Esophagus squamous epithelium (tissue), 5 donors: ENCODE measurements at regions not wholly inside any gene's neighbourhood (a gene's known extent, or its start where the extent isn't known, plus 50 kb on each side); places are given as distances from the start of the nearest gene placed in this dataset.

Experiments used
- DNase-seq: peaks from one replicate; lab custom pipeline; 2025; lab: John Stamatoyannopoulos, UW
- H3K27ac ChIP-seq, 4 donors: fragments of 200-600 bp; sonication (generic); one replicate each; pipeline ENCODE4 v1.5.1; 2016 to 2019; ENCODE audit warnings: mild to moderate bottlenecking in 1 of 4
- H3K27me3 ChIP-seq, 4 donors: fragments of 200-600 bp; sonication (generic); 1 replicate in 3 of 4; 2 replicates in 1 of 4; pipeline versions ENCODE4 v1.5.1 to v1.6.0; 2017 to 2021; ENCODE audit warnings: antibody characterized with exemption in 1 of 4
- H3K36me3 ChIP-seq, 3 donors: fragments of 200-600 bp; sonication (generic); one replicate each; pipeline ENCODE4 v1.5.1; 2016 to 2019
- H3K4me1 ChIP-seq, 3 donors: fragments of 200-600 bp; sonication (generic); one replicate each; pipeline ENCODE4 v1.5.1; 2017 to 2019
- H3K4me3 ChIP-seq, 4 donors: fragments of 200-600 bp; sonication (generic); 1 replicate in 3 of 4; 2 replicates in 1 of 4; pipeline ENCODE4 v1.5.1; 2016 to 2019; ENCODE audit warnings: mild to moderate bottlenecking in 2 of 4, moderate library complexity in 1 of 4
- H3K9me3 ChIP-seq, 3 donors: fragments of 200-600 bp; sonication (generic); one replicate each; pipeline ENCODE4 v1.5.1; 2016 to 2019
- POLR2A ChIP-seq, 4 donors: fragments of 450-650 bp; IDR thresholded peaks; one replicate each; pipeline ENCODE4 v1.6.1; 2017; ENCODE audit warnings: antibody characterized with exemption in 4 of 4, mild to moderate bottlenecking in 4 of 4, moderate library complexity in 3 of 4
- WGBS, 2 donors: methylation state at CpG; one replicate each; pipeline ENCODE4 v1.1.5; 2018; 5-methylcytosine and 5-hydroxymethylcytosine counted together
- intact Hi-C: fragments of 100-400 bp; cut with DNase I; formaldehyde crosslinking; loops from one replicate; pipeline ENCODE4 v1.15.0; 2022
- TF ChIP-seq, protein P1 (sequence below), 6 experiments: fragments of 450-650 bp in 4 of 6; fragments of 200-600 bp in 2 of 6; sonication (generic) in 2 of 6; IDR thresholded peaks; one replicate each; pipeline ENCODE4 v1.5.1; 2016 to 2019; ENCODE audit warnings: antibody characterized with exemption in 6 of 6, mild to moderate bottlenecking in 4 of 6, moderate library complexity in 4 of 6
- donor health status: DM: yes; HTN: yes; CAD: no.

DNA sequence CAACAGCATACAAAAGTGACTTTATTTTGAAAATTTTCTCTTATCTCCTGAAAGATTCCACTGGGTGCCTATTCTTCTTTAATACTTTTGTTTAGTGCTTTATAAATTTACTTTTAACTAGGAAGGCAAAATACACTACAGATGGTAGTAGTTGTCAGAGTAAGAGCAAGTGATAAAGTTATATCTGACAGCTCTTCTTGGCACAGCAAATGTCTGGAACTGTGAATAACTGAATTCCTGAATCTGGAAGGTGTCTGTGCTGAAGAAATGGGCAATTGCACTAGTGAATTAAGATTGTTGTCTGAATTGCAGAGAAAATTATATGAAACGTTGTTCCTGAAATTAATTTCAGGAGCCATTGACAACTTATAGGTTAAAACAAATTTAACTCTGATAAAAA is 213.8 kb upstream of the CBLB start:
- DNase-seq: no peak
- Histone ChIP-seq H3K4me1 (no peaks in the 10 kb centered on the region), H3K4me3 (no peak overlapping the region), H3K36me3 (no peaks in the 10 kb centered on the region), H3K9me3 (no peaks in the 10 kb centered on the region), H3K27ac (no peak overlapping the region), H3K27me3 (no peaks in the 10 kb centered on the region)
- no peak for TF ChIP-seq POLR2A (IDR thresholded peaks at IDR 0.05)
- TF ChIP-seq, protein P1, sequence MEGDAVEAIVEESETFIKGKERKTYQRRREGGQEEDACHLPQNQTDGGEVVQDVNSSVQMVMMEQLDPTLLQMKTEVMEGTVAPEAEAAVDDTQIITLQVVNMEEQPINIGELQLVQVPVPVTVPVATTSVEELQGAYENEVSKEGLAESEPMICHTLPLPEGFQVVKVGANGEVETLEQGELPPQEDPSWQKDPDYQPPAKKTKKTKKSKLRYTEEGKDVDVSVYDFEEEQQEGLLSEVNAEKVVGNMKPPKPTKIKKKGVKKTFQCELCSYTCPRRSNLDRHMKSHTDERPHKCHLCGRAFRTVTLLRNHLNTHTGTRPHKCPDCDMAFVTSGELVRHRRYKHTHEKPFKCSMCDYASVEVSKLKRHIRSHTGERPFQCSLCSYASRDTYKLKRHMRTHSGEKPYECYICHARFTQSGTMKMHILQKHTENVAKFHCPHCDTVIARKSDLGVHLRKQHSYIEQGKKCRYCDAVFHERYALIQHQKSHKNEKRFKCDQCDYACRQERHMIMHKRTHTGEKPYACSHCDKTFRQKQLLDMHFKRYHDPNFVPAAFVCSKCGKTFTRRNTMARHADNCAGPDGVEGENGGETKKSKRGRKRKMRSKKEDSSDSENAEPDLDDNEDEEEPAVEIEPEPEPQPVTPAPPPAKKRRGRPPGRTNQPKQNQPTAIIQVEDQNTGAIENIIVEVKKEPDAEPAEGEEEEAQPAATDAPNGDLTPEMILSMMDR (IDR thresholded peaks at IDR 0.05): no peak
- WGBS, 2 donors: 61 to 62% methylated on average over 1 of the region's 1 CpG
- intact Hi-C loops: no loop called here

DNA sequence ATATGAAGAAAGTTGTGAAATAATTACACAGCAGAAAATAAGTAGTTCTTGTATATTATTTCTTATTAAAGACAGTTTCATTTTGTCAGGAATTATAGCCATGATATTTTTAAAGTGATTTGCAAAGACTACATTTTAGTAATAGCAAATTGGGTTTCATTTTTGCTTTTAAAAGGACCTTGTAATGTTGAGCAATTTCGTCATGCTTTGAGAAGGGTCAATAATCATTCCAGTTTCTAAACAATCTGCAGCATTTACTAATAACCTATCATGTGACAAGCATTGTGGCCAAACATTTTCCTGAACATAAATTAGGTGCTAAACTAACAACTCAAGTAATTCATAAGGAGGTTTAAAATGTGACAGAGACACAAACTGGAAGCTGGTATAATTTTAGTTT is 214.4 kb upstream of the CBLB start:
- Histone ChIP-seq H3K4me3 (no peak overlapping the region), H3K4me1 (no peaks in the 10 kb centered on the region), H3K27me3 (no peaks in the 10 kb centered on the region), H3K36me3 (no peaks in the 10 kb centered on the region), H3K9me3 (no peaks in the 10 kb centered on the region), H3K27ac (no peak overlapping the region)
- intact Hi-C loops: no loop called here
- WGBS, 2 donors: 42 to 47% methylated on average over 1 of the region's 1 CpG
- no peak for DNase-seq
- no peak for TF ChIP-seq POLR2A (IDR thresholded peaks at IDR 0.05)
- TF ChIP-seq, protein P1 (IDR thresholded peaks at IDR 0.05): no peak

DNA sequence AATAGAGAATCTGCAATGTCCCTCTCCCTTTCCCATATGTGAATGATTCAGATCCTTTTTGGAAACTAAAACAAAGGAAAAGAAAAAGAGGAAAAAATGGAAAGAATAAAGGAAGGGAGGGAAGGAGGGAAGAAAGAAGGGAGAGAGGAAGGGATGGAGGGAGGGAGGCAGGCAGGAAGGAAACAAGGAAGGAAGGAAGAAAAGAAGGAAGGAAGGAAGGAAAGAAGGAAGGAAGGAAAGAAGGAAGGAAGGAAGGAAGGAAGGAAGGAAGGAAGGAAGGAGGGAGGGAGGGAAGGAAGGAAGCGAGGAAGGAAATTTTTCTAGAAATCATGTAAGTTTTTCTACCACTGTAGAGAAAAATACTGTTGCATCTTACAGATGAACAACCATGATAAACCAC is 215.0 kb upstream of the CBLB start:
- H3K4me1 ChIP-seq: no peaks in the 10 kb centered on the region
- H3K9me3 ChIP-seq: no peaks in the 10 kb centered on the region
- no peak for DNase-seq
- H3K27me3 ChIP-seq: no peaks in the 10 kb centered on the region
- no peak for TF ChIP-seq POLR2A (IDR thresholded peaks at IDR 0.05)
- TF ChIP-seq, protein P1 (IDR thresholded peaks at IDR 0.05): no peak
- WGBS, 2 donors: 95 to 100% methylated on average over 1 of the region's 1 CpG
- no peak overlapping the region for H3K4me3 ChIP-seq
- no peaks in the 10 kb centered on the region for H3K36me3 ChIP-seq
- H3K27ac ChIP-seq: no peak overlapping the region
- intact Hi-C loops: no loop called here

DNA sequence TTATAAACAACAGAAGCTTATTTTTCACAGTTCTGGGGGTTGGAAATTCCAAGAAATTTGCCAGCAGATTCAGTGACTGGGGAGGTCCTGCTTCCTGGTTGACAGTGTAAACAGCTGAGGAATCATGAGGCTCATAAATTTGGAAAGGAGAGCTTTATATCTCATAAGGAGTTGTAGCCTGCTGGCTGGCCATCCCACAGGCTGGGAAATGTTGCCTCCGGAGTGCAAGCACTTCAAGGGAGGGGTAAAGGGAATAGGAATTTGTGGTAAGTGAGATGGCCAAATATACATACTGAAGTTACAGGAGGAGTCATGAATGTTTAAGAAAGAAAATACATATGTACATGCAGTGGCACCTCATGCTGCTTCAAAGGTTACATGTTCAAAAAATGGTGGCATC is 217.2 kb upstream of the CBLB start:
- no peak overlapping the region for H3K27ac ChIP-seq
- DNase-seq: no peak
- no peak for TF ChIP-seq POLR2A (IDR thresholded peaks at IDR 0.05)
- TF ChIP-seq, protein P1 (IDR thresholded peaks at IDR 0.05): no peak

DNA sequence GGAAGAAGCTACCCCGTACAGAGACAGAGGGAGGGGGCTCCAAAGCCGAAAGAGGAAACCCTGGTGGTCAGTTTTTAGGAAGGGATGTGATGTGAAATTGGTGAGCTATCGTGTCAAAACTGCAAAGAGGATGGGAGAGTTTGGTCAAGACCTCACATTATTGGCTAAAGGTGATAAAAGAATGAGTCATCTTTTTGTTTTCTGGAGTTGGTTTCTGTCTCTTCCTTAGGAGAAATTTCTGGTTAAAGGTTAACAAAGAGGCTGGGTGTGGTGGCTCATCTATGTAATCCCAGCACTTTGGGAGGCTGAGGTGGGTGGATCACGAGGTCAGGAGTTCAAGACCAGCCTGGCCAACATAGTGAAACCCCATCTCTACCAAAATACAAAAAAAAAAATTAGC is 217.8 kb upstream of the CBLB start:
- no peak overlapping the region for H3K27ac ChIP-seq
- no peak for TF ChIP-seq POLR2A (IDR thresholded peaks at IDR 0.05)
- TF ChIP-seq, protein P1 (IDR thresholded peaks at IDR 0.05): no peak
- H3K36me3 ChIP-seq: no peaks in the 10 kb centered on the region
- H3K4me1 ChIP-seq: no peaks in the 10 kb centered on the region
- intact Hi-C loops: no loop called here
- DNase-seq: no peak
- 66 to 84% methylated on average over 4 of the region's 4 CpGs for WGBS, 2 donors
- no peak overlapping the region for H3K4me3 ChIP-seq
- no peaks in the 10 kb centered on the region for H3K9me3 ChIP-seq
- H3K27me3 ChIP-seq: no peaks in the 10 kb centered on the region

More for the DNA sequence above, 217.2 kb upstream of the CBLB start:
- Histone ChIP-seq H3K4me3 (no peak overlapping the region), H3K27me3 (no peaks in the 10 kb centered on the region), H3K4me1 (no peaks in the 10 kb centered on the region), H3K36me3 (no peaks in the 10 kb centered on the region), H3K9me3 (no peaks in the 10 kb centered on the region)
- intact Hi-C loops: no loop called here
- 80 to 100% methylated on average over 1 of the region's 1 CpG for WGBS, 2 donors
